ENCODE measurements at regions not wholly inside any gene's neighbourhood (a gene's known extent, or its start where the extent isn't known, plus 50 kb on each side); places are given as distances from the start of the nearest gene placed in this dataset.

GRCh38 chr2:120554625-120555032 lies 181.0 kb upstream of the GLI2 start (continued):
- TF ChIP-seq ZNF407 (CRISPR knock-in tag; IDR thresholded peaks at IDR 0.05; ENCODE audit: not compliant biosample characterization): no peak
- no peak for TF ChIP-seq THAP9 (CRISPR knock-in tag; IDR thresholded peaks at IDR 0.05; ENCODE audit: borderline replicate concordance)
- no peak for TF ChIP-seq HBP1 (CRISPR knock-in tag; IDR thresholded peaks at IDR 0.05; ENCODE audit: low read depth)
- TF ChIP-seq ZNF691 (CRISPR knock-in tag; IDR thresholded peaks at IDR 0.05; ENCODE audit: borderline replicate concordance, low read depth): peak; percentile 72; the same call in 1 of the 2 replicates
- peak; percentile 77 for TF ChIP-seq ZNF629 (CRISPR knock-in tag; conservative IDR thresholded peaks at IDR 0.05)
- peak; percentile 56; the same call in 1 of the 2 replicates for TF ChIP-seq FOXP4 (CRISPR knock-in tag; IDR thresholded peaks at IDR 0.05)
- no peak for TF ChIP-seq ZNF747 (CRISPR knock-in tag; IDR thresholded peaks at IDR 0.05; ENCODE audit: borderline replicate concordance)
- no peak for TF ChIP-seq ZNF335 (CRISPR knock-in tag; IDR thresholded peaks at IDR 0.05)
- TF ChIP-seq TAF1 (CRISPR knock-in tag; IDR thresholded peaks at IDR 0.05): no peak
- TF ChIP-seq SALL1 (CRISPR knock-in tag; IDR thresholded peaks at IDR 0.05): peak; percentile 83
- no peak for TF ChIP-seq BHLHE40 (IDR thresholded peaks at IDR 0.05; ENCODE audit: low read length)
- peak; percentile 98 for TF ChIP-seq TFAP4 (IDR thresholded peaks at IDR 0.05; ENCODE audit: borderline replicate concordance, low read depth)
- TF ChIP-seq FOSL2 (CRISPR knock-in tag; IDR thresholded peaks at IDR 0.05): peak; percentile 33; the same call in 1 of the 2 replicates
